ENCODE measurements at regions not wholly inside any gene's neighbourhood (a gene's known extent, or its start where the extent isn't known, plus 50 kb on each side); places are given as distances from the start of the nearest gene placed in this dataset.
"Not testable (repeated sequence)": the region's sequence is repeated elsewhere in the genome, so short reads cannot be mapped to it uniquely, and the experiment has no call there.

DNA sequence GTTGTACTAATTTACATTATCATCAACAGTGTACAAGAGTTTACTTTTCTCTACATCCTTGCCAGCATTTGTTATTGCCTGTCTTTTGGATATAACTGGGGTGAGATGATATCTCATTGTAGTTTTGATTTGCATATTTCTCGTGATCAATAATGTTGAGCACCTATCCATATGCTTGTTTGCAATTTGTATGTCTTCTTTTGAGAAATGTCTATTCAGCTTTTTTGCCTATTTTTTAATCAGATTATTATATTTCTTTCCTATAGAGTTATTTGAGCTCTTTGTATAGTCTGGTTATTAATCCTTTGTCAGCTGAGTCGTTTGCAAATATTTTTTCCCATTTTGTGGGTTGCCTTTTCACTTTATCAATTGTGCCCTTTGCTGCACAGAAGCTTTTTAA lies 540.8 kb upstream of the SGO1 start:
- no peaks in the 10 kb centered on the region for H3K27me3 ChIP-seq (ENCODE audit: control insufficient read depth, insufficient read depth, low read length)
- no peak overlapping the region for H3K4me3 ChIP-seq (ENCODE audit: low read length)
- no peak for DNase-seq
- no peaks in the 10 kb centered on the region for H3K4me1 ChIP-seq (ENCODE audit: control insufficient read depth, insufficient read depth, low read length)
- WGBS (ENCODE audit: insufficient coverage): no CpG with 5 or more reads among the region's 2 CpGs
- H3K9me3 ChIP-seq (replicated peaks; ENCODE audit: control insufficient read depth, low read depth, low read length): no peaks in the 10 kb centered on the region
- H3K36me3 ChIP-seq (ENCODE audit: control insufficient read depth, insufficient read depth, low read length): no peaks in the 10 kb centered on the region
- no peak overlapping the region for H3K27ac ChIP-seq (ENCODE audit: low read length)

DNA sequence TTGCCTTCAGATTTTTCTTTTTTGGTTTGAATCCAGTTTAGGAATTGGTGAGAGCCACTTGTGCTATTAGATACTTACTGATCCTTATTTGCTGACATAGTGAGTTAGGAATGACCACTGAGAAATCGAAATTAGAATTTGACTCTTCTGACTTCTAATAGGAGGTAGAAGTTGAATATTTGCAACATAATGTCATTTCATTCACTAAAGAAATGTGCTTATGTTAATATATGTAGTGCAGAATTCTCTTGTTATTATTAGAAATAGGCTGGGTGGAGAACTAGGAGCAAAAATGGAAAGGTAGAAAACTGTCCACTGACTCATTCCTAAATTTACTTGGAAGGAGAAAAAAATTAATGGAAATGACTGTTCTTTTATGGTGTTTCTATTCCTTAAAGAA lies 538.2 kb upstream of the SGO1 start:
- Histone ChIP-seq H3K27me3 (ENCODE audit: control insufficient read depth, insufficient read depth, low read length) (no peaks in the 10 kb centered on the region), H3K36me3 (ENCODE audit: control insufficient read depth, insufficient read depth, low read length) (no peaks in the 10 kb centered on the region), H3K4me1 (ENCODE audit: control insufficient read depth, insufficient read depth, low read length) (no peaks in the 10 kb centered on the region), H3K27ac (ENCODE audit: low read length) (no peak overlapping the region), H3K9me3 (replicated peaks; ENCODE audit: control insufficient read depth, low read depth, low read length) (no peaks in the 10 kb centered on the region), H3K4me3 (ENCODE audit: low read length) (no peak overlapping the region)
- no peak for DNase-seq
- no CpG with 5 or more reads among the region's 1 CpG for WGBS (ENCODE audit: insufficient coverage)

DNA sequence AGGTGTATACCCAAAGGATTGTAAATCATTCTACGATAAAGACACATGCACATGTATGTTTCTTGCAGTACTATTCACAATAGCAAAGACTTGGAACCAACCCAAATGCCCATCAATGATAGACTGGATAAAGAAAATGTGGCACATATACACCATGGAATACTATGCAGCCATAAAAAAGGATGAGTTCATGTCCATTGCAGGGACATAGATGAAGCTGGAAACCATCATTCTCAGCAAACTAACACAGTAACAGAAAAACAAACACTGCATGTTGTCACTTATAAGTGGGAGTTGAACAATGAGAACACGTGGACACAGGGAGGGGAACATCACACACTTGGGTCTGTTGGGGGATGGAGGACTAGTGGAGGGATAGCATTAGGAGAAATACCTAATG lies 530.4 kb upstream of the SGO1 start:
- H3K27me3 ChIP-seq (ENCODE audit: control insufficient read depth, insufficient read depth, low read length); H3K36me3 ChIP-seq (ENCODE audit: control insufficient read depth, insufficient read depth, low read length); H3K27ac ChIP-seq (ENCODE audit: low read length); H3K9me3 ChIP-seq (replicated peaks; ENCODE audit: control insufficient read depth, low read depth, low read length); H3K4me3 ChIP-seq (ENCODE audit: low read length); H3K4me1 ChIP-seq (ENCODE audit: control insufficient read depth, insufficient read depth, low read length); DNase-seq: not testable (repeated sequence)
- WGBS (ENCODE audit: insufficient coverage): no CpG with 5 or more reads among the region's 2 CpGs

DNA sequence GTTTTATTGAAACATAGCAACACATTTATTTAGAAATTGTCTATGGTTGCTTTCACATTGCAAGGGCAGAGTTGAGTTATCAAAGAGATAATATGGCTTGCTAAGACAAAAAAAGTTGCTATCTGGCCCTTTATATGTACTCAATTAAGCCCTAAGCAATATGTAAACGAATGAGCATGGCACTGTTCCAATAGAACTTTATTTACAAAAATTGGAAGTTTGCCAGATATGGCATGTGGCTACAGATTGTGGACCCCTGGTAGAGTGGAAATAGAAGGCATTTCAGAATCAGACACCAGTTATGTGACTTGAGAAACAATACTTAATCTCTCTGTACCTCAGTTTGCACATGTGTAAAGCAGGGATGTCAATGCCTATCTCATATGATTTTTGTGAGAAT lies 515.6 kb upstream of the SGO1 start:
- Histone ChIP-seq H3K36me3 (ENCODE audit: control insufficient read depth, insufficient read depth, low read length) (no peaks in the 10 kb centered on the region), H3K27ac (ENCODE audit: low read length) (no peak overlapping the region), H3K4me1 (ENCODE audit: control insufficient read depth, insufficient read depth, low read length) (no peaks in the 10 kb centered on the region), H3K27me3 (ENCODE audit: control insufficient read depth, insufficient read depth, low read length) (no peaks in the 10 kb centered on the region), H3K9me3 (replicated peaks; ENCODE audit: control insufficient read depth, low read depth, low read length) (no peaks in the 10 kb centered on the region), H3K4me3 (ENCODE audit: low read length) (no peak overlapping the region)
- WGBS (ENCODE audit: insufficient coverage): no CpG with 5 or more reads among the region's 1 CpG
- DNase-seq: no peak

DNA sequence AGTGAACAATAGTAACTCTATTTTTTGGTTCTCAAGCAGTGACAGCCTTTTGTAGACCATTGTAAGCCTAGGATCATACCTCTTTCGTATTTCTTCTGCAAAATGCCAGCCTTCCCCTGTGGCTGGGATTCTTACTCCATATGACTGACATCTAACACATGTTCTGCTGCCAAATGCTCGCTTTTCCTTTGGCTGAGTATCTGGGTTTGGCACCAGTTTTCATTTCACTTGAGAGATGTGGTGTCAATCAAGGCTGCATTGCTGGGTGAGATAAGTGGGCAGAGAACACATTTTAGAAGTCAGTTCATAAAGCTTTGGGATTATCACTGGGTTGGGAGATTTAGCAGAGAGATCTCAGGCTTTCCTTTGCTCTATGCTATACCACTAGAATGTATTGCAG lies 514.7 kb upstream of the SGO1 start:
- WGBS (ENCODE audit: insufficient coverage): 70% methylated on average over 2 of the region's 2 CpGs
- Histone ChIP-seq H3K4me1 (ENCODE audit: control insufficient read depth, insufficient read depth, low read length) (no peaks in the 10 kb centered on the region), H3K27me3 (ENCODE audit: control insufficient read depth, insufficient read depth, low read length) (no peaks in the 10 kb centered on the region), H3K4me3 (ENCODE audit: low read length) (no peak overlapping the region), H3K27ac (ENCODE audit: low read length) (no peak overlapping the region), H3K36me3 (ENCODE audit: control insufficient read depth, insufficient read depth, low read length) (no peaks in the 10 kb centered on the region), H3K9me3 (replicated peaks; ENCODE audit: control insufficient read depth, low read depth, low read length) (no peaks in the 10 kb centered on the region)
- DNase-seq: peak; percentile 50

DNA sequence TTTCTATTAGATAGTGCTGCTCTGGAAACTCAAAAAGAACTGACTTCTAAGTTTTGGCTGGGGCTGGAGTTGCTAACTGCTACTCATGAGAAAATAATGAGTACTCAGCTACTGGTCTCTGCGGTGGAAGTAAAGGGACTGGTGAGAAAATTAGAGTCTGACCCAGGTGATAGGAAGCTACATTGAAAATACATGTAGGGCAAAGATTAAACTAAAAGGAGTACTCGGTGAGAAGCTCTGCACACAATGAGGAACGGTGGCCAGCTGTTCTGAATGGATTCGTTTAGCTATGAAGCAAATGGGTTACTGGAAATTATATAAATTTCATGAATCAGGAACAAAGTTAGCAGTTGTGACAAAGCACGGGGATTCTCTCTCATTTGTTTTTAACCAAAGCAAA lies 512.9 kb upstream of the SGO1 start:
- no peaks in the 10 kb centered on the region for H3K27me3 ChIP-seq (ENCODE audit: control insufficient read depth, insufficient read depth, low read length)
- WGBS (ENCODE audit: insufficient coverage): 70% methylated on average over 4 of the region's 5 CpGs
- no peaks in the 10 kb centered on the region for H3K4me1 ChIP-seq (ENCODE audit: control insufficient read depth, insufficient read depth, low read length)
- no peaks in the 10 kb centered on the region for H3K9me3 ChIP-seq (replicated peaks; ENCODE audit: control insufficient read depth, low read depth, low read length)
- DNase-seq: no peak
- no peak overlapping the region for H3K4me3 ChIP-seq (ENCODE audit: low read length)
- no peaks in the 10 kb centered on the region for H3K36me3 ChIP-seq (ENCODE audit: control insufficient read depth, insufficient read depth, low read length)
- H3K27ac ChIP-seq (ENCODE audit: low read length): no peak overlapping the region

DNA sequence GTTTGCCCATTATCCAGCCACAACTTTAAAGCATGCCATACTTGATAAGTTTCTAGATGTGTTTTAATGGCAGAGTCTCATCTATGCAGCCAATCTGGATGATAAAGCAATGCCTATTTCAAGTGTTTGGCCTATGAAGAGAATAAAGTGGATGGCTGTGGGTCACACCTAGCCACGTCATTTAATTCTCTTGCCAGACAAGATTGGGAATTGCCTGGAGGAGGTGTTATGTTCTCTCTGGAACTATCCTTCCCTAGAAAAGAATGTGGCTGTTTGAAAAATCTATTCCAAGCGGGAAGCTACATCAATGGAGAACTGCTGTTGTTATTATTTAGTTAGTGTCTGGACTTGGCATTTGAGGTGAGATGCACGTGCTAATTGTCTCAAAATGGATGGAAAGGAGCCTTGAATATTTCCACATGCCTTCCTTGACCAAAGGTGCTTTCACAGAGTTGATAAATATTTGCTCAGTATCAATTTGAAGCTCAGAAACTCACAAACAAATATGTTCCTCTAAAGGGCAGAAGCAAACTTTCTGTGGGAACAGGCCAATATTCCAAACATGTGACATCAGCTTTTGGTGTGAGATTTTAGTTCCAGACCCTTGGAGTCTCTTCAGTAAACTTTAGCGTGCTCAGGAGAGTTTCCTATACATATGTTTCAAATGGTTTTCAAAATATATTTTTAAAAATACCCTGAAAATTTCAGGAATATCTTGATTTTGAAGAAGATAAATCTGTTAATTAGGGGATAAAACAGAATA lies 510.6 kb upstream of the SGO1 start:
- Histone ChIP-seq H3K27ac (ENCODE audit: low read length) (no peak overlapping the region), H3K4me1 (ENCODE audit: control insufficient read depth, insufficient read depth, low read length) (no peaks in the 10 kb centered on the region), H3K9me3 (replicated peaks; ENCODE audit: control insufficient read depth, low read depth, low read length) (no peaks in the 10 kb centered on the region), H3K36me3 (ENCODE audit: control insufficient read depth, insufficient read depth, low read length) (no peaks in the 10 kb centered on the region), H3K4me3 (ENCODE audit: low read length) (no peak overlapping the region), H3K27me3 (ENCODE audit: control insufficient read depth, insufficient read depth, low read length) (no peaks in the 10 kb centered on the region)
- no CpG with 5 or more reads among the region's 4 CpGs for WGBS (ENCODE audit: insufficient coverage)
- DNase-seq: peak; percentile 74

DNA sequence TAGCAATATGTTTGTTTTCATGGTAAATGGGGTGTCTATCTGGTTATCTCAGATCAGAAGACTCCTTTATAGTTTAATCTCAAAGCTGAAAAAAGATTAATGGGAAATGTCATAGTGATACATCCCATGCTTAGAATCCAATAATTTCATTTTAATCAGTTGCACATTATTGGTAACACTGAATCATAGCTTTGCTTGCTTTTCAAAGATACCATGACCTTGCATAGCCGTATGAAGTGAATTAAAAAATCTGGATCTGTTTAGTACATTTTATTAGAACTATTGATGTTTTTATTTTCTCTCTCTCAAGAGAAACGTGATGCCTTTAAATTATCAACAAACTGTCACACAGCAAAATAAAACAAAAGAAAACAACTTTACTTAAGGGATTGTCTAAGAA lies 506.7 kb upstream of the SGO1 start:
- Histone ChIP-seq H3K27ac (ENCODE audit: low read length) (no peak overlapping the region), H3K4me1 (ENCODE audit: control insufficient read depth, insufficient read depth, low read length) (no peaks in the 10 kb centered on the region), H3K27me3 (ENCODE audit: control insufficient read depth, insufficient read depth, low read length) (no peaks in the 10 kb centered on the region), H3K36me3 (ENCODE audit: control insufficient read depth, insufficient read depth, low read length) (no peaks in the 10 kb centered on the region), H3K9me3 (replicated peaks; ENCODE audit: control insufficient read depth, low read depth, low read length) (peaks cover 2% of the 10 kb centered on the region), H3K4me3 (ENCODE audit: low read length) (no peak overlapping the region)
- no CpG with 5 or more reads among the region's 2 CpGs for WGBS (ENCODE audit: insufficient coverage)
- peak; percentile 53 for DNase-seq

DNA sequence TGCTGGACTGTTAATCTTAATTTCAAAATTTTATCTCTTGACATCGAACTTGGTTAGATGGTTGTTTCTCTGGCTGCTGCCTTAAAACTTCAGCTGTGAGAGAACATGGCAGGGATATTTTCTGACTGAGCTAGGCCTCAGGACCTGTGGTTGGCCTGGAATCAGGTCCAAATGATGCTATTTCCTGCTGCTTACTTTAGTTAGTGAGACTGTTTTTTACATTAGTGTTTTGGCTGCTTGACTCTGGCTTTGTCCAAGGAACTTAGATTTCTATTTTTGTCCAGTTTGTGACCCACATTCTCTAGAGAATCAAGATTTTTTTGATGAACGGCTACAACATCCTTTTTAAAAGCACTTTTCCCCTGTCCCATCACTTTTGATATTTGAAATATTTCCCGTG lies 497.9 kb upstream of the SGO1 start:
- 22% methylated on average over 1 of the region's 3 CpGs for WGBS (ENCODE audit: insufficient coverage)
- peaks cover 5% of the 10 kb centered on the region for H3K9me3 ChIP-seq (replicated peaks; ENCODE audit: control insufficient read depth, low read depth, low read length)
- H3K36me3 ChIP-seq (ENCODE audit: control insufficient read depth, insufficient read depth, low read length): no peaks in the 10 kb centered on the region
- no peaks in the 10 kb centered on the region for H3K4me1 ChIP-seq (ENCODE audit: control insufficient read depth, insufficient read depth, low read length)
- DNase-seq: peak; percentile 98
- no peak overlapping the region for H3K4me3 ChIP-seq (ENCODE audit: low read length)
- peak overlapping the region; percentile 71 for H3K27ac ChIP-seq (ENCODE audit: low read length)
- no peaks in the 10 kb centered on the region for H3K27me3 ChIP-seq (ENCODE audit: control insufficient read depth, insufficient read depth, low read length)

DNA sequence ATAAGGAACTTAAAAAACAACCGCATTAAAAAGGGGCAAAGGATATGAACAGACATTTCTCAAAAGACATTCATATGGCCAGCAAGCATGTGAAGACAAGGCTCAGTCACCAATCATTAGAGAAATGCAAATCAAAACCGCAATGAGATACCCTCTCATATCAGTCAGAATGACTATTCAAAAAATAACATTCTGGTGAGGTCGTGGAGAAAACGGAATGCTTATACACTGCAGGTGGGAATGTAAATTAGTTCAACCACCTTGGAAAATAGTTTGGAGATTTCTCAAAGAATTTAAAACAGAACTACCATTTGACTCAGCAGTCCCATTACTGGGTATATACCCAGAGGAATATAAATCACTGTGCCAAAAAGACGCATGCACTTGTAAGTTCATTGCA lies 496.6 kb upstream of the SGO1 start:
- WGBS (ENCODE audit: insufficient coverage): no CpG with 5 or more reads among the region's 5 CpGs
- Histone ChIP-seq H3K36me3 (ENCODE audit: control insufficient read depth, insufficient read depth, low read length) (no peaks in the 10 kb centered on the region), H3K4me1 (ENCODE audit: control insufficient read depth, insufficient read depth, low read length) (no peaks in the 10 kb centered on the region), H3K27ac (ENCODE audit: low read length) (no peak overlapping the region), H3K4me3 (ENCODE audit: low read length) (no peak overlapping the region), H3K9me3 (replicated peaks; ENCODE audit: control insufficient read depth, low read depth, low read length) (peaks cover 2% of the 10 kb centered on the region), H3K27me3 (ENCODE audit: control insufficient read depth, insufficient read depth, low read length) (no peaks in the 10 kb centered on the region)
- no peak for DNase-seq
